ENCODE measurements at regions not wholly inside any gene's neighbourhood (a gene's known extent, or its start where the extent isn't known, plus 50 kb on each side); places are given as distances from the start of the nearest gene placed in this dataset.
"Not testable (repeated sequence)": the region's sequence is repeated elsewhere in the genome, so short reads cannot be mapped to it uniquely, and the experiment has no call there.

DNA sequence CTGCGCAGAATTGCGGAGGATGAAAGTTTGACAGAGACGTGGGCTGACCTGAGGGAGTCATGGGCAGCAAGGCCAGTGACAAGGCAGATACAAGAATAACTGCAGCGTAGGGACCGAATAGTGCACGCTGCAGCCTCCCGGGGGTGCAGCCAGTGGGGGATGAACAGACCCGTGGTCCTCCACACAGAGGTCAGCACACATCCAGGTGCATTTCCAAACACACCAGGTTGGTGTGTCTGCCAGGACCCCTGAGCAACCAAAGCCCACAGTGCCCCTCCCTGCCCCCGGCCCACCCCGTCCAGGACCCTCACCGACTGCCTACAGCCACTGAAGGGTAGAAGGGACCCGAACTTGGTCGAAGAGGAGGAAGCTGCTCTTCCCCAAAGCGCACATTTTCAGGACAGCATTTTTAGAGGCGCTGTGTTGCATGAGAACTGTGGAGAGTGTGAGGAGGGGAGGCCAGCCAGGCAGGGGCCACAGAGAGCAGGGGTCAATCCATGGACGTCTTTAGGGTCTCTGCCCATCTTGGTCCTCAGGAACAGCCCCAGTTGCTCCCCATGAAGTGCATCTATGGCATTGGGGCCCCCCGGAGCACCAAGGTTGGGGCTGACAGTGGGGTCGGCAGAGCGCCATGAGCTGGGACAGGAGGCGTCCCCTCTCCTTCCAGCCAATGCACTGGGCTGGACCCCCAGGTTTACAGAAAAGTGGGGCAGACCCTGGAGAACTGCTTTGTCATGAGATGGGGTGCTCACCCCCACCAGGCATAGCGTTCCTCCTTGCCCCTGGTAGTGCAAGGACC, 157.8 kb upstream of the AFDN start:
- Histone ChIP-seq H3K4me3 (ENCODE audit: low read depth, low read length) (no peak overlapping the region), H3K27me3 (ENCODE audit: control insufficient read depth, insufficient read depth, low read length) (no peaks in the 10 kb centered on the region), H3K36me3 (ENCODE audit: control insufficient read depth, insufficient read depth, low read length) (no peaks in the 10 kb centered on the region)
- TF ChIP-seq, protein P1, sequence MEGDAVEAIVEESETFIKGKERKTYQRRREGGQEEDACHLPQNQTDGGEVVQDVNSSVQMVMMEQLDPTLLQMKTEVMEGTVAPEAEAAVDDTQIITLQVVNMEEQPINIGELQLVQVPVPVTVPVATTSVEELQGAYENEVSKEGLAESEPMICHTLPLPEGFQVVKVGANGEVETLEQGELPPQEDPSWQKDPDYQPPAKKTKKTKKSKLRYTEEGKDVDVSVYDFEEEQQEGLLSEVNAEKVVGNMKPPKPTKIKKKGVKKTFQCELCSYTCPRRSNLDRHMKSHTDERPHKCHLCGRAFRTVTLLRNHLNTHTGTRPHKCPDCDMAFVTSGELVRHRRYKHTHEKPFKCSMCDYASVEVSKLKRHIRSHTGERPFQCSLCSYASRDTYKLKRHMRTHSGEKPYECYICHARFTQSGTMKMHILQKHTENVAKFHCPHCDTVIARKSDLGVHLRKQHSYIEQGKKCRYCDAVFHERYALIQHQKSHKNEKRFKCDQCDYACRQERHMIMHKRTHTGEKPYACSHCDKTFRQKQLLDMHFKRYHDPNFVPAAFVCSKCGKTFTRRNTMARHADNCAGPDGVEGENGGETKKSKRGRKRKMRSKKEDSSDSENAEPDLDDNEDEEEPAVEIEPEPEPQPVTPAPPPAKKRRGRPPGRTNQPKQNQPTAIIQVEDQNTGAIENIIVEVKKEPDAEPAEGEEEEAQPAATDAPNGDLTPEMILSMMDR (IDR thresholded peaks at IDR 0.05; ENCODE audit: insufficient read depth, low read depth, low read length), result no peak
- ChIA-PET CTCF (no interaction called here), POLR2A (no interaction called here)
- DNase-seq (ENCODE audit: low read depth), result no peak

DNA sequence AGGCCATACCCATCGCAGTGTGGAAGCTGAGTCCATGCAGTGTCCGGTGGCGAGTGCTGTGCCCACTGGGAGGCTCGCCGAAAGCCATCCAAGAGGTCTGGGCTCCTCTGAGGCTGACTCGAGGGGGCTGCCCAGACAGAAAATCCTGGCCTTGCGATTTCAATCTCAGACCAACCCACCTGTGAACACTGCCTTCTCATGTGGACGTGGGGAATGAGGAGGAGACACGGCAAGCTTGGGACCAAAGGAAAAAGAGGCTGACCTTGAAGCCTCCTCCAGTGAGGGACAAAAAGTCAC, 157.2 kb upstream of the AFDN start:
- CTCF ChIA-PET, result no interaction called here
- H3K4me3 ChIP-seq (ENCODE audit: low read depth, low read length), result no peak overlapping the region
- DNase-seq (ENCODE audit: low read depth), result no peak
- H3K36me3 ChIP-seq (ENCODE audit: control insufficient read depth, insufficient read depth, low read length), result no peaks in the 10 kb centered on the region
- H3K27me3 ChIP-seq (ENCODE audit: control insufficient read depth, insufficient read depth, low read length), result no peaks in the 10 kb centered on the region
- POLR2A ChIA-PET, result no interaction called here
- TF ChIP-seq, protein P1 (IDR thresholded peaks at IDR 0.05; ENCODE audit: insufficient read depth, low read depth, low read length), result no peak

DNA sequence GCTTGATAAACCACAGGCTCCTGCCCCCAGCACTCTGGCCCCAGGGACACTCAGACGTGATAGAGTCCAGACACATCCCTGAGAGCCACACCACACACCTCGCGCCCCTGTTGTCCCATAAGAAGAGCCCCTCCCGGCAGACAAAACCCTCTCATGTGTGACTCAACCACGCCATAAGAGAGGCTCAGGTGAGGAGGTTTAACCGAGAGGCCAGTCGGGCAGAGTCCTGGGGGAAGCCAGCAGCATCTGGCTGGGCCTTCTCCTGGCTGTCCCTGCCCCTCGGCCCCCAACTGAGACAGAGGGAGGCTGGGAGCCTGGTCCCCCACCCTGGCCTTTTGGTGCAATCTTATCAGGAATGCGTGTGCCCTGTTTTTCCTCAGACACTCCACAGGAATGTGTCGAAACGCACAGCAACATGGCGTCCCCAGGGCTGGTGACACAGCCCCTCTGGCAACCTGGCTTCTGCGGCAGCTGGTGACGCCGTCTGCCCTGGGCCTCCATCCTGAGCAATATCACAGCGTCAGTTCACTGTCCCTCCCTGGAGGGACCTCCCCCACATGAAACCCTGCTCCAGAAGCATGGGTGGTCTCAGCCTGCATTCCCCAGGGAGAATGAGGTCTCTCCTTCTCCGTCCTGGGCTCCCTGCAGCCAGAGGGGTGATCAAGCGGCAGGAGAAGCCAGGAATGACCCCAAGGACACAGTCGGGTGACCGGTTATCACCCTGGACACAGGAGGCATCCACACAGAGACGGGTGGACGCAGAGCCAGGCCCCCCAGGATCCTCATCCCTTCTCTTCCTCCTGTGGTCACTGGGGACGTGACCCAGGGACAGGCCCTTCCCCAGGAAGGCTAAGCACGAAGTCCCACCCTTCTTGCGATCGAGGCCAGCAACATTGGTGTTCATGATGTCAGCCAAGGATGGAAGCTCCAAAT, 156.6 kb upstream of the AFDN start:
- no peaks in the 10 kb centered on the region for H3K36me3 ChIP-seq (ENCODE audit: control insufficient read depth, insufficient read depth, low read length)
- H3K4me3 ChIP-seq (ENCODE audit: low read depth, low read length), result no peak overlapping the region
- POLR2A ChIA-PET, result no interaction called here
- CTCF ChIA-PET, result no interaction called here
- TF ChIP-seq, protein P1 (IDR thresholded peaks at IDR 0.05; ENCODE audit: insufficient read depth, low read depth, low read length), result no peak
- H3K27me3 ChIP-seq (ENCODE audit: control insufficient read depth, insufficient read depth, low read length), result no peaks in the 10 kb centered on the region
- no peak for DNase-seq (ENCODE audit: low read depth)

DNA sequence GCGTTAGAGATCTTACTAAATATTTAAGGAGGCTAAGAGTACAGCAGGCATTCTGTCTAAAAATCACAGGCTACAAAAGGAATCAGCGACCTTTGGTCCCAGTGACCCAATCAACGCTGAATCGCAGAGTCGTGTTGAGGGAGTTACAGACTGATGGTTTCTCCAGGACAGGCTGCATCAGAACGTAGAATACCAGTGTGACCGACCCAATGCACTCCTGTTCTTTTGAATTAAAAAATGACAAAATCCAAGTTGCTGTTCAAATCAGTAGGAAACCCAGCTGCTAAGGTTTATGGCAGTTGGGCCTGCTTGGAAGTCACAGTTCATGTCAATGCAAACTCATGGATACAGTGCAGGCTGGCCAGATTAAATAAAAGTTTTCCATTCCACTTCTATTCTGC, 155.8 kb upstream of the AFDN start:
- TF ChIP-seq, protein P1 (IDR thresholded peaks at IDR 0.05; ENCODE audit: insufficient read depth, low read depth, low read length), result no peak
- no peaks in the 10 kb centered on the region for H3K27me3 ChIP-seq (ENCODE audit: control insufficient read depth, insufficient read depth, low read length)
- H3K36me3 ChIP-seq (ENCODE audit: control insufficient read depth, insufficient read depth, low read length), result no peaks in the 10 kb centered on the region
- no peak overlapping the region for H3K4me3 ChIP-seq (ENCODE audit: low read depth, low read length)
- DNase-seq (ENCODE audit: low read depth), result no peak
- ChIA-PET CTCF (no interaction called here), POLR2A (no interaction called here)

DNA sequence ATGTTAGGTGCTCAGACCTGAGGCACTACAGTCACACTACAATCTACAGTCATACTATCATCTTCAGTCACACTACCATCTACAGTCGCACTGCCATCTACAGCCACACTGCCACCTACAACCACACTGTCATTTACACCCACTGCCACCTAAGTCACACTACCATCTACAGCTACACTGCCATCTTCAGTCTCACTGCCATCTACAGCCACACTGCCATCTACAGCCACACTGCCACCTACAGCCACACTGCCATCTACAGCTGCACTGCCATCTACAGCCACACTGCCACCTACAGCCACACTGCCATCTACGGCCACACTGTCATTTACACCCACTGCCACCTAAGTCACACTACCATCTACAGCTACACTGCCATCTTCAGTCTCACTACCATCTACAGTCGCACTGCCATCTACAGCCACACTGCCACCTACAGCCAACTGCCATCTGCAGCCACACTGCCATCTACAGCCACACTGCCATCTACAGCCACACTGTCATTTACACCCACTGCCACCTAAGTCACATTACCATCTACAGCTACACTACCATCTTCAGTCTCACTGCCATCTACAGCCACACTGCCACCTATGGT, 155.2 kb upstream of the AFDN start:
- H3K4me3 ChIP-seq (ENCODE audit: low read depth, low read length); CTCF ChIA-PET; POLR2A ChIA-PET; H3K36me3 ChIP-seq (ENCODE audit: control insufficient read depth, insufficient read depth, low read length); H3K27me3 ChIP-seq (ENCODE audit: control insufficient read depth, insufficient read depth, low read length); DNase-seq (ENCODE audit: low read depth): not testable (repeated sequence)

All from BJ (cell line).